GM23338 (cell line): ENCODE measurements at regions not wholly inside any gene's neighbourhood (a gene's known extent, or its start where the extent isn't known, plus 50 kb on each side); places are given as distances from the start of the nearest gene placed in this dataset.

Experiments
- CREB1 ChIP-seq: fragments of 250-450 bp; sonication (Bioruptor Pico); IDR thresholded peaks from 2 replicates; pipeline ENCODE4 v1.5.0; 2020; ENCODE audit warnings: low read depth, mild to moderate bottlenecking, moderate library complexity
- CTCF ChIP-seq, 2 experiments: fragments of 200-600 bp in 1 of 2; sonication (generic) in 1 of 2; conservative IDR thresholded peaks; 2 replicates each; pipeline versions ENCODE4 v1.5.1 to v1.6.1; 2016 to 2017; ENCODE audit warnings: antibody characterized with exemption in 2 of 2, low read depth in 2 of 2, mild to moderate bottlenecking in 2 of 2, moderate library complexity in 1 of 2
- ETS1 ChIP-seq: IDR thresholded peaks from 2 replicates; pipeline ENCODE4 v1.6.1; 2016; ENCODE audit warnings: antibody characterized with exemption
- EZH2 ChIP-seq: fragments of 200-600 bp; sonication (generic); IDR thresholded peaks from one replicate; pipeline ENCODE4 v1.8.0; 2017; ENCODE audit warnings: antibody characterized with exemption, mild to moderate bottlenecking, low read depth; ENCODE audit not compliant: unreplicated experiment
- EZH2phosphoT487 ChIP-seq: fragments of 200-600 bp; sonication (generic); IDR thresholded peaks from one replicate; pipeline ENCODE4 v1.8.1; 2018; ENCODE audit warnings: antibody characterized with exemption; ENCODE audit not compliant: unreplicated experiment
- JUNB ChIP-seq: IDR thresholded peaks from one replicate; pipeline ENCODE4 v1.6.1; 2016; ENCODE audit warnings: antibody characterized with exemption; ENCODE audit not compliant: unreplicated experiment
- POLR2AphosphoS5 ChIP-seq: IDR thresholded peaks from 2 replicates; pipeline ENCODE4 v1.6.1; 2016; ENCODE audit warnings: antibody characterized with exemption, low read depth
- REST ChIP-seq: IDR thresholded peaks from one replicate; pipeline ENCODE4 v1.6.1; 2018; ENCODE audit warnings: antibody characterized with exemption; ENCODE audit not compliant: unreplicated experiment
- STAT1 ChIP-seq: IDR thresholded peaks from one replicate; pipeline ENCODE4 v1.6.1; 2016; ENCODE audit warnings: antibody characterized with exemption; ENCODE audit not compliant: unreplicated experiment
- ZNF114 ChIP-seq: fragments of 250-450 bp; sonication (Bioruptor Pico); IDR thresholded peaks from 2 replicates; pipeline ENCODE4 v1.5.0; 2020; ENCODE audit warnings: mild to moderate bottlenecking, moderate library complexity
- ZNF331 ChIP-seq: fragments of 250-450 bp; sonication (Bioruptor Pico); IDR thresholded peaks from 2 replicates; pipeline ENCODE4 v1.5.0; 2020; ENCODE audit warnings: low read depth, mild to moderate bottlenecking, moderate library complexity
- ZNF462 ChIP-seq: fragments of 250-450 bp; sonication (Bioruptor Pico); IDR thresholded peaks from 2 replicates; pipeline ENCODE4 v1.5.0; 2020; ENCODE audit warnings: mild to moderate bottlenecking, moderate library complexity

GRCh38 chr18:29226213-29226612 lies 1049.3 kb upstream of the CDH2 start:
- TF ChIP-seq STAT1 (no peak), CTCF (conservative IDR thresholded peaks at IDR 0.05; ENCODE audit: low read depth in 2 of 2) (no peak), POLR2AphosphoS5 (no peak), ZNF114 (CRISPR knock-in tag) (no peak), REST (no peak), EZH2 (no peak), EZH2phosphoT487 (no peak), JUNB (no peak), ZNF462 (CRISPR knock-in tag) (no peak), ZNF331 (CRISPR knock-in tag) (no peak), CREB1 (CRISPR knock-in tag) (no peak), ETS1 (no peak)
